Neural cell (in vitro differentiated cells): ENCODE measurements at regions not wholly inside any gene's neighbourhood (a gene's known extent, or its start where the extent isn't known, plus 50 kb on each side); places are given as distances from the start of the nearest gene placed in this dataset.

ENCODE experiments used
- H2AFZ ChIP-seq: fragments of 200-600, 300-800 bp; sonication (generic), shearing (Covaris generic); 2 replicates; pipeline ENCODE4 v1.6.0; 2014; ENCODE audit warnings: low read depth, mild to moderate bottlenecking, antibody characterized with exemption, low read length, moderate library complexity
- H3F3A ChIP-seq: fragments of 200-600 bp; shearing (Covaris generic); 2 replicates; pipeline ENCODE4 v1.6.1; 2016; ENCODE audit warnings: mild to moderate bottlenecking, moderate library complexity, mixed read lengths, antibody characterized with exemption, low read length; ENCODE audit not compliant: insufficient read depth, poor library complexity, severe bottlenecking
- H3K27ac ChIP-seq: fragments of 200-600, 300-800 bp; sonication (generic), shearing (Covaris generic); 2 replicates; pipeline ENCODE4 v1.5.1; 2014; ENCODE audit warnings: mild to moderate bottlenecking, low read length, moderate library complexity
- H3K27me3 ChIP-seq: fragments of 300-800, 200-600 bp; sonication (generic), shearing (Covaris generic); 2 replicates; pipeline ENCODE4 v1.6.0; 2014; ENCODE audit warnings: mild to moderate bottlenecking, low read depth, low read length, moderate library complexity; ENCODE audit not compliant: insufficient read depth
- H3K36me3 ChIP-seq: fragments of 300-800, 200-600 bp; sonication (generic), shearing (Covaris generic); 2 replicates; pipeline ENCODE4 v1.5.1; 2014; ENCODE audit warnings: mild to moderate bottlenecking, antibody characterized with exemption, low read length, moderate library complexity; ENCODE audit not compliant: insufficient read depth
- H3K4me2 ChIP-seq: fragments of 300-800, 200-600 bp; sonication (generic), shearing (Covaris generic); 2 replicates; pipeline ENCODE4 v1.6.0; 2014; ENCODE audit warnings: mild to moderate bottlenecking, low read length
- H3K4me3 ChIP-seq: fragments of 300-800, 200-600 bp; sonication (generic), shearing (Covaris generic); 2 replicates; pipeline ENCODE4 v1.5.1; 2014; ENCODE audit warnings: mild to moderate bottlenecking, low read length, moderate library complexity
- H3K79me2 ChIP-seq: fragments of 200-600 bp; shearing (Covaris generic); replicated peaks from 2 replicates; pipeline ENCODE4 v1.6.0; 2014; ENCODE audit warnings: mild to moderate bottlenecking, low read length, moderate library complexity; ENCODE audit not compliant: insufficient read depth
- H3K9ac ChIP-seq: fragments of 300-800, 200-600 bp; sonication (generic), shearing (Covaris generic); 2 replicates; pipeline ENCODE4 v1.6.1; 2016; ENCODE audit warnings: mild to moderate bottlenecking, low read length, mixed read lengths
- H3K9me2 ChIP-seq: fragments of 200-600 bp; shearing (Covaris generic); 2 replicates; pipeline ENCODE4 v1.6.1; 2016; ENCODE audit warnings: mild to moderate bottlenecking, low read length, mixed read lengths; ENCODE audit not compliant: insufficient read depth
- H3K9me3 ChIP-seq: fragments of 200-600, 300-800 bp; sonication (generic), shearing (Covaris generic); 2 replicates; pipeline ENCODE4 v1.6.1; 2016; ENCODE audit warnings: mild to moderate bottlenecking, mixed run types, low read length, moderate library complexity, mixed read lengths
- H4K20me1 ChIP-seq: fragments of 200-600 bp; shearing (Covaris generic); 2 replicates; pipeline ENCODE4 v1.6.1; 2016; ENCODE audit warnings: mild to moderate bottlenecking, mixed run types; ENCODE audit not compliant: insufficient read depth
- CTCF ChIP-seq: fragments of 450-650 bp; IDR thresholded peaks from 2 replicates; pipeline ENCODE4 v1.5.1; 2014; ENCODE audit warnings: antibody characterized with exemption, mild to moderate bottlenecking, moderate library complexity; ENCODE audit not compliant: poor library complexity, severe bottlenecking
- EP300 ChIP-seq: fragments of 450-650 bp; conservative IDR thresholded peaks from 2 replicates; pipeline ENCODE4 v1.6.1; 2014; ENCODE audit warnings: antibody characterized with exemption, mild to moderate bottlenecking, moderate library complexity; ENCODE audit not compliant: poor library complexity, severe bottlenecking
- EZH2 ChIP-seq: fragments of 200-600, 300-800 bp; shearing (Covaris generic), sonication (generic); IDR thresholded peaks from 2 replicates; pipeline ENCODE4 v1.6.1; 2014; ENCODE audit warnings: antibody characterized with exemption, low read length, borderline replicate concordance, mild to moderate bottlenecking; ENCODE audit not compliant: insufficient read depth, poor library complexity, severe bottlenecking
- MXI1 ChIP-seq: fragments of 450-650 bp; conservative IDR thresholded peaks from 2 replicates; pipeline ENCODE4 v1.6.1; 2014; ENCODE audit warnings: antibody characterized with exemption, mild to moderate bottlenecking; ENCODE audit not compliant: poor library complexity, severe bottlenecking
- POLR2AphosphoS5 ChIP-seq: IDR thresholded peaks from 2 replicates; pipeline ENCODE4 v1.6.1; 2012
- RAD21 ChIP-seq: fragments of 450-650 bp; conservative IDR thresholded peaks from 2 replicates; pipeline ENCODE4 v1.6.1; 2014; ENCODE audit warnings: antibody characterized with exemption, mild to moderate bottlenecking, moderate library complexity
- REST ChIP-seq: IDR thresholded peaks from 2 replicates; pipeline ENCODE4 v1.6.1; 2012; ENCODE audit warnings: borderline replicate concordance
- SMC3 ChIP-seq: fragments of 450-650 bp; conservative IDR thresholded peaks from 2 replicates; pipeline ENCODE4 v1.6.1; 2014; ENCODE audit warnings: antibody characterized with exemption, mild to moderate bottlenecking, moderate library complexity; ENCODE audit not compliant: poor library complexity
- TAF1 ChIP-seq: IDR thresholded peaks from 2 replicates; pipeline ENCODE4 v1.6.1; 2012; ENCODE audit warnings: low read depth

- Histone ChIP-seq H3K9ac (no peak overlapping the region), H3K27ac (no peak overlapping the region)
- TF ChIP-seq TAF1 (no peak), EP300 (no peak), SMC3 (no peak), POLR2AphosphoS5 (no peak), REST (no peak), RAD21 (no peak), MXI1 (no peak), EZH2 (no peak), CTCF (no peak)
Observed at GRCh38 chr9:14395317-14396082, 81.6 kb upstream of the NFIB start.

GRCh38 chr9:14393418-14393817, 79.5 kb upstream of the NFIB start:
- Histone ChIP-seq H3K27ac (no peak overlapping the region), H3F3A (no peaks in the 10 kb centered on the region), H4K20me1 (no peaks in the 10 kb centered on the region), H3K27me3 (no peaks in the 10 kb centered on the region), H3K9ac (no peak overlapping the region), H3K9me2 (no peaks in the 10 kb centered on the region), H2AFZ (no peak overlapping the region), H3K4me3 (no peak overlapping the region), H3K36me3 (no peaks in the 10 kb centered on the region), H3K9me3 (no peaks in the 10 kb centered on the region), H3K79me2 (no peaks in the 10 kb centered on the region), H3K4me2 (no peak overlapping the region)
- no peak for TF ChIP-seq RAD21
- no peak for TF ChIP-seq SMC3
- no peak for TF ChIP-seq MXI1
- no peak for TF ChIP-seq POLR2AphosphoS5
- TF ChIP-seq CTCF = no peak
- TF ChIP-seq EP300 = no peak
- no peak for TF ChIP-seq EZH2
- no peak for TF ChIP-seq TAF1
- no peak for TF ChIP-seq REST

More at GRCh38 chr9:14395317-14396082, 81.6 kb upstream of the NFIB start:
- no peak overlapping the region for H3K4me2 ChIP-seq
- H4K20me1 ChIP-seq = no peaks in the 10 kb centered on the region
- H3K27me3 ChIP-seq = no peaks in the 10 kb centered on the region
- no peaks in the 10 kb centered on the region for H3K36me3 ChIP-seq
- no peaks in the 10 kb centered on the region for H3K9me3 ChIP-seq
- no peak overlapping the region for H3K4me3 ChIP-seq
- no peaks in the 10 kb centered on the region for H3F3A ChIP-seq
- H3K79me2 ChIP-seq = no peaks in the 10 kb centered on the region
- H2AFZ ChIP-seq = no peak overlapping the region
- H3K9me2 ChIP-seq = no peaks in the 10 kb centered on the region
